NCI-H460 (cell line): ENCODE measurements at regions not wholly inside any gene's neighbourhood (a gene's known extent, or its start where the extent isn't known, plus 50 kb on each side); places are given as distances from the start of the nearest gene placed in this dataset.
"Not testable (repeated sequence)": the region's sequence is repeated elsewhere in the genome, so short reads cannot be mapped to it uniquely, and the experiment has no call there.

Source experiments
- DNase-seq: peaks from one replicate; pipeline ENCODE4 v3.0.0-alpha.2; 2016; ENCODE audit warnings: low read depth; ENCODE audit errors: extremely low read depth

GRCh38 chr2:8138923-8139667 is 542.8 kb upstream of the ID2 start:
- DNase-seq = no peak

- no peak for DNase-seq
Measured at GRCh38 chr2:8139668-8140200, 542.1 kb upstream of the ID2 start.

GRCh38 chr2:8141079-8141707 is 540.7 kb upstream of the ID2 start:
- no peak for DNase-seq

- no peak for DNase-seq
Measured at GRCh38 chr2:8141780-8142179, 540.1 kb upstream of the ID2 start.

GRCh38 chr2:8142461-8142860 is 539.4 kb upstream of the ID2 start:
- DNase-seq = no peak

GRCh38 chr2:8144131-8144631 is 537.7 kb upstream of the ID2 start:
- DNase-seq = no peak

GRCh38 chr2:8144785-8145184 is 537.1 kb upstream of the ID2 start:
- no peak for DNase-seq

GRCh38 chr2:8145375-8145774 is 536.5 kb upstream of the ID2 start:
- not testable (repeated sequence) for DNase-seq

- peak; percentile 59 for DNase-seq
Measured at GRCh38 chr2:8146132-8147005, 535.5 kb upstream of the ID2 start.

- DNase-seq = peak; percentile 96
Measured at GRCh38 chr2:8148260-8149006, 533.4 kb upstream of the ID2 start.

GRCh38 chr2:8149007-8149405 is 532.9 kb upstream of the ID2 start:
- DNase-seq = no peak

- DNase-seq = no peak
Measured at GRCh38 chr2:8149985-8150539, 531.8 kb upstream of the ID2 start.

GRCh38 chr2:8151888-8152287 is 530.0 kb upstream of the ID2 start:
- no peak for DNase-seq

- no peak for DNase-seq
Measured at GRCh38 chr2:8152392-8153257, 529.2 kb upstream of the ID2 start.

- DNase-seq = no peak
Measured at GRCh38 chr2:8153258-8153718, 528.6 kb upstream of the ID2 start.

- no peak for DNase-seq
Measured at GRCh38 chr2:8154270-8154669, 527.6 kb upstream of the ID2 start.

- no peak for DNase-seq
Measured at GRCh38 chr2:8154936-8155335, 526.9 kb upstream of the ID2 start.

GRCh38 chr2:8157621-8158430 is 524.0 kb upstream of the ID2 start:
- DNase-seq = no peak
